ENCODE measurements at regions not wholly inside any gene's neighbourhood (a gene's known extent, or its start where the extent isn't known, plus 50 kb on each side); places are given as distances from the start of the nearest gene placed in this dataset.
"Not testable (repeated sequence)": the region's sequence is repeated elsewhere in the genome, so short reads cannot be mapped to it uniquely, and the experiment has no call there.

- no peaks in the 10 kb centered on the region for H3K9me3 ChIP-seq
- ATAC-seq (no peak), DNase-seq (no peak)
- no peak for TF ChIP-seq CTCF (IDR thresholded peaks at IDR 0.05 in 4 of 5, conservative IDR thresholded peaks at IDR 0.05 in 1 of 5)
- TF ChIP-seq POLR2A (IDR thresholded peaks at IDR 0.05): no peak
- no peaks in the 10 kb centered on the region for H3K36me3 ChIP-seq
- no peaks in the 10 kb centered on the region for H3K4me1 ChIP-seq
- intact Hi-C loops (cut with DNase I; ENCODE audit: low total_unique reads): no loop called here
- H3K27me3 ChIP-seq: no peaks in the 10 kb centered on the region
- H3K4me3 ChIP-seq: no peak overlapping the region
- in situ Hi-C loops (cut with MboI; ENCODE audit: low sequenced_read_pairs in 4 of 4): loop anchor here in 1 of 4 donors (10.0 kb wide), 1 partner anchor 58 kb away; no protein-coding TSS in a partner anchor
- no peak overlapping the region for H3K27ac ChIP-seq
Measured at GRCh38 chr1:112126598-112126997, 137.1 kb upstream of the KCND3 start.

- H3K27me3 ChIP-seq; ATAC-seq; intact Hi-C loops (cut with DNase I; ENCODE audit: low total_unique reads); H3K4me3 ChIP-seq; H3K36me3 ChIP-seq; H3K9me3 ChIP-seq; H3K4me1 ChIP-seq; DNase-seq; H3K27ac ChIP-seq: not testable (repeated sequence)
- in situ Hi-C loops (cut with MboI; ENCODE audit: low sequenced_read_pairs in 4 of 4): loop anchor here in 1 of 4 donors (10.0 kb wide), 1 partner anchor 57 kb away; no protein-coding TSS in a partner anchor
Measured at GRCh38 chr1:112127606-112128005, 138.1 kb upstream of the KCND3 start.

GRCh38 chr1:112133487-112133886 lies 144.0 kb upstream of the KCND3 start:
- in situ Hi-C loops (cut with MboI; ENCODE audit: low sequenced_read_pairs in 4 of 4): no loop called here
- no peak for DNase-seq

GRCh38 chr1:112140743-112141142 lies 151.3 kb upstream of the KCND3 start:
- Histone ChIP-seq H3K4me3 (no peak overlapping the region), H3K27me3 (no peaks in the 10 kb centered on the region), H3K4me1 (peaks cover 7 to 14% of the 10 kb centered on the region in 2 donors), H3K9me3 (no peaks in the 10 kb centered on the region), H3K36me3 (no peaks in the 10 kb centered on the region), H3K27ac (no peak overlapping the region)
- DNase-seq (no peak), ATAC-seq (no peak)
- no peak for TF ChIP-seq CTCF (IDR thresholded peaks at IDR 0.05 in 4 of 5, conservative IDR thresholded peaks at IDR 0.05 in 1 of 5)
- no peak for TF ChIP-seq POLR2A (IDR thresholded peaks at IDR 0.05)
- in situ Hi-C loops (cut with MboI; ENCODE audit: low sequenced_read_pairs in 4 of 4): no loop called here
- intact Hi-C loops (cut with DNase I; ENCODE audit: low total_unique reads): no loop called here

More at GRCh38 chr1:112133487-112133886, 144.0 kb upstream of the KCND3 start:
- no peak overlapping the region for H3K4me3 ChIP-seq
- no peaks in the 10 kb centered on the region for H3K4me1 ChIP-seq
- intact Hi-C loops (cut with DNase I; ENCODE audit: low total_unique reads): no loop called here
- H3K27me3 ChIP-seq: no peaks in the 10 kb centered on the region
- H3K36me3 ChIP-seq: no peaks in the 10 kb centered on the region
- H3K27ac ChIP-seq: no peak overlapping the region
- no peak for TF ChIP-seq POLR2A (IDR thresholded peaks at IDR 0.05)
- TF ChIP-seq CTCF (IDR thresholded peaks at IDR 0.05 in 4 of 5, conservative IDR thresholded peaks at IDR 0.05 in 1 of 5): no peak
- no peaks in the 10 kb centered on the region for H3K9me3 ChIP-seq
- ATAC-seq: no peak

- DNase-seq (no peak), ATAC-seq (no peak)
- TF ChIP-seq POLR2A (IDR thresholded peaks at IDR 0.05) (no peak), CTCF (IDR thresholded peaks at IDR 0.05 in 4 of 5, conservative IDR thresholded peaks at IDR 0.05 in 1 of 5) (no peak)
- Histone ChIP-seq H3K4me3 (no peak overlapping the region), H3K36me3 (no peaks in the 10 kb centered on the region), H3K9me3 (no peaks in the 10 kb centered on the region), H3K27ac (no peak overlapping the region), H3K27me3 (no peaks in the 10 kb centered on the region), H3K4me1 (peaks cover 13 to 14% of the 10 kb centered on the region in 2 donors)
- intact Hi-C loops (cut with DNase I; ENCODE audit: low total_unique reads) (no loop called here), in situ Hi-C loops (cut with MboI; ENCODE audit: low sequenced_read_pairs in 4 of 4) (no loop called here)
Measured at GRCh38 chr1:112141301-112141700, 151.8 kb upstream of the KCND3 start.
